ENCODE measurements at regions not wholly inside any gene's neighbourhood (a gene's known extent, or its start where the extent isn't known, plus 50 kb on each side); places are given as distances from the start of the nearest gene placed in this dataset.
"Not testable (repeated sequence)": the region's sequence is repeated elsewhere in the genome, so short reads cannot be mapped to it uniquely, and the experiment has no call there.

- H3K9me3 ChIP-seq (ENCODE audit: control insufficient read depth, low read length, poor library complexity, severe bottlenecking) = no peaks in the 10 kb centered on the region
- Mint-ChIP-seq H3K4me3 (no peak overlapping the region), H3K27ac (no peak overlapping the region), H3K36me3 (ENCODE audit: low read depth) (no peaks in the 10 kb centered on the region), H3K27me3 (no peaks in the 10 kb centered on the region), H3K4me1 (no peaks in the 10 kb centered on the region)
- ATAC-seq (no peak), DNase-seq (no peak)
These were observed 582.7 kb downstream of the DTWD2 start for GRCh38 chr5:118405650-118406061.

- H3K9me3 ChIP-seq (ENCODE audit: control insufficient read depth, low read length, poor library complexity, severe bottlenecking) = no peaks in the 10 kb centered on the region
- no peaks in the 10 kb centered on the region for H3K27me3 Mint-ChIP-seq
- no peak overlapping the region for H3K27ac Mint-ChIP-seq
- DNase-seq (no peak), ATAC-seq (no peak)
- H3K4me3 Mint-ChIP-seq = no peak overlapping the region
- no peaks in the 10 kb centered on the region for H3K36me3 Mint-ChIP-seq (ENCODE audit: low read depth)
- H3K4me1 Mint-ChIP-seq = no peaks in the 10 kb centered on the region
These were observed 591.1 kb downstream of the DTWD2 start for GRCh38 chr5:118397236-118397635.

- DNase-seq (no peak), ATAC-seq (no peak)
- H3K9me3 ChIP-seq (ENCODE audit: control insufficient read depth, low read length, poor library complexity, severe bottlenecking) = no peaks in the 10 kb centered on the region
- Mint-ChIP-seq H3K4me3 (no peak overlapping the region), H3K27me3 (no peaks in the 10 kb centered on the region), H3K4me1 (no peaks in the 10 kb centered on the region), H3K27ac (no peak overlapping the region), H3K36me3 (ENCODE audit: low read depth) (no peaks in the 10 kb centered on the region)
These were observed 595.9 kb downstream of the DTWD2 start for GRCh38 chr5:118392491-118392890.

GRCh38 chr5:118382931-118383330 lies 605.4 kb downstream of the DTWD2 start:
- not testable (repeated sequence) for ATAC-seq; DNase-seq; H3K4me3 Mint-ChIP-seq; H3K36me3 Mint-ChIP-seq (ENCODE audit: low read depth); H3K9me3 ChIP-seq (ENCODE audit: control insufficient read depth, low read length, poor library complexity, severe bottlenecking); H3K27me3 Mint-ChIP-seq; H3K27ac Mint-ChIP-seq; H3K4me1 Mint-ChIP-seq

DNA sequence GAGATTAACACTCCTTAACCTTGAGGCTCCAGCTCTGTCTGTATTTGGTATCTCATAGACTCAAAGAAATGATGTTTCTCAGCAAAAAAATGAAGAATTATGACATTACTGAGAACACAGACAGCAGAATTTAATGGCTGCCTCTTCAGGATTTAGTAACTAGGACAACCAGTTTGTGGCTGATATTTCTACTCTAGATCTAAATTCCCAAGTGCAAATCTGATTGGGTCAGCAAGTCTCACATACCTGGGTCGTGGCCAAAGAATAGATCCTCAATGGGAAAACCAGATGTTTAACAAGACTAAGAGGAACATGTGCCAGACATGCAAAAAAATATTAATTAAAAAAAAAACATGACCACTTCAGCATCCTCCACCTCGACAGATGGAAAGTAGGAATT lies 608.9 kb downstream of the DTWD2 start:
- ATAC-seq = no peak
- H3K4me1 Mint-ChIP-seq = no peaks in the 10 kb centered on the region
- no peak overlapping the region for H3K4me3 Mint-ChIP-seq
- H3K27ac Mint-ChIP-seq = no peak overlapping the region
- no peaks in the 10 kb centered on the region for H3K36me3 Mint-ChIP-seq (ENCODE audit: low read depth)
- DNase-seq = no peak
- no peaks in the 10 kb centered on the region for H3K9me3 ChIP-seq (ENCODE audit: control insufficient read depth, low read length, poor library complexity, severe bottlenecking)
- no peaks in the 10 kb centered on the region for H3K27me3 Mint-ChIP-seq

GRCh38 chr5:118378959-118379358 lies 609.4 kb downstream of the DTWD2 start:
- Mint-ChIP-seq H3K27me3 (no peaks in the 10 kb centered on the region), H3K36me3 (ENCODE audit: low read depth) (no peaks in the 10 kb centered on the region), H3K27ac (no peak overlapping the region), H3K4me1 (no peaks in the 10 kb centered on the region), H3K4me3 (no peak overlapping the region)
- ATAC-seq = no peak
- no peak for DNase-seq
- no peaks in the 10 kb centered on the region for H3K9me3 ChIP-seq (ENCODE audit: control insufficient read depth, low read length, poor library complexity, severe bottlenecking)

- no peak for ATAC-seq
- Mint-ChIP-seq H3K27ac (no peak overlapping the region), H3K4me1 (no peaks in the 10 kb centered on the region)
These were observed 610.9 kb downstream of the DTWD2 start for GRCh38 chr5:118377420-118377819.

DNA sequence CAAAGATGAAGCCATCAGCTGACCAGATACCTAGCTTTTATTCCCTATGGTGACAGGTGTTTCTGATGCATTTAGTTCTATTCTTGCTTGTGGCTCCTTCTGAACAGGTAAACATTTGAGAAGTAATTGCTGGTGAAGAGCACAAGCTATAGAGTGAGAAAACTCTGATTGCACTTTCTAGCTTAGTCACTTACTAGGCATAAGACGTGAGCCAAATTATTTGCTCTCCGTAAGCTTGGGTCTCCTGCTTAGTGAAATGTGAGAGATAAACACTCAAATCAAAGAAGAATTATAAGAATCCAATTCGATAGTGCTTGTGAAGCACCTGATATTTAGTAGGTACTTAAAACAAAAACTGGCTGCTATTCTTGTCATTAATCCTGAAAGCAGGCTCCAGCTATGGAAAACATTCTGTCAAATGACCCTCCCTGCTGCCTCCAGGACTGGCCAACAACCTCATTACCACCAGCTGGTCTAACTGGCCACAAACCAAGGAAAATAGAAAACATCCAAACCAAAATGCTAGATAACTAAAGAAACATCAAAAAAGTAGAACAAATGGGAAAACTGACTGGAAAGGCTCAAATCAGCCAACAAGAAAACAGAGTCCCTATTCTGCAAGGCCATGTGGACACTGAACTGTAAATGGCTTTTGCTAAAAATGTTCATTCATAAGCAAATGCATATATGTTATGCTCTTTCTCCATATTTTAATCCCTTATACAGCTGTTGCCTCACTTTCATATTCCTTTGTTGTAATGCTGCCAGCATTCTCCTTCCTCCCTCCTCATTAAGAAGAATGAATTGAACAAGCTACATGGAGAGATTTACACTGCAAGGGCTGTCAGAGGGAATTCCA lies 616.1 kb downstream of the DTWD2 start:
- Mint-ChIP-seq H3K27ac (no peak overlapping the region), H3K4me1 (no peaks in the 10 kb centered on the region), H3K36me3 (ENCODE audit: low read depth) (no peaks in the 10 kb centered on the region), H3K27me3 (no peaks in the 10 kb centered on the region), H3K4me3 (no peak overlapping the region)
- ATAC-seq (no peak), DNase-seq (no peak)
- no peaks in the 10 kb centered on the region for H3K9me3 ChIP-seq (ENCODE audit: control insufficient read depth, low read length, poor library complexity, severe bottlenecking)

More at GRCh38 chr5:118377420-118377819, 610.9 kb downstream of the DTWD2 start:
- no peak for DNase-seq
- Mint-ChIP-seq H3K36me3 (ENCODE audit: low read depth) (no peaks in the 10 kb centered on the region), H3K4me3 (no peak overlapping the region), H3K27me3 (no peaks in the 10 kb centered on the region)
- no peaks in the 10 kb centered on the region for H3K9me3 ChIP-seq (ENCODE audit: control insufficient read depth, low read length, poor library complexity, severe bottlenecking)

- H3K27ac Mint-ChIP-seq = no peak overlapping the region
- no peak overlapping the region for H3K4me3 Mint-ChIP-seq
- no peaks in the 10 kb centered on the region for H3K9me3 ChIP-seq (ENCODE audit: control insufficient read depth, low read length, poor library complexity, severe bottlenecking)
- H3K4me1 Mint-ChIP-seq = no peaks in the 10 kb centered on the region
- DNase-seq = no peak
- no peaks in the 10 kb centered on the region for H3K27me3 Mint-ChIP-seq
- no peaks in the 10 kb centered on the region for H3K36me3 Mint-ChIP-seq (ENCODE audit: low read depth)
- no peak for ATAC-seq
These were observed 621.9 kb downstream of the DTWD2 start for GRCh38 chr5:118366429-118366828.

- H3K4me1 Mint-ChIP-seq = no peaks in the 10 kb centered on the region
- H3K9me3 ChIP-seq (ENCODE audit: control insufficient read depth, low read length, poor library complexity, severe bottlenecking) = no peaks in the 10 kb centered on the region
- no peaks in the 10 kb centered on the region for H3K27me3 Mint-ChIP-seq
- H3K27ac Mint-ChIP-seq = no peak overlapping the region
- ATAC-seq = no peak
- no peaks in the 10 kb centered on the region for H3K36me3 Mint-ChIP-seq (ENCODE audit: low read depth)
- H3K4me3 Mint-ChIP-seq = no peak overlapping the region
- DNase-seq = no peak
These were observed 622.6 kb downstream of the DTWD2 start for GRCh38 chr5:118365718-118366117.

- DNase-seq = no peak
- Mint-ChIP-seq H3K4me3 (no peak overlapping the region), H3K27ac (no peak overlapping the region), H3K4me1 (no peaks in the 10 kb centered on the region), H3K36me3 (ENCODE audit: low read depth) (no peaks in the 10 kb centered on the region), H3K27me3 (no peaks in the 10 kb centered on the region)
- H3K9me3 ChIP-seq (ENCODE audit: control insufficient read depth, low read length, poor library complexity, severe bottlenecking) = no peaks in the 10 kb centered on the region
- no peak for ATAC-seq
These were observed 633.5 kb downstream of the DTWD2 start for GRCh38 chr5:118354797-118355196.

DNA sequence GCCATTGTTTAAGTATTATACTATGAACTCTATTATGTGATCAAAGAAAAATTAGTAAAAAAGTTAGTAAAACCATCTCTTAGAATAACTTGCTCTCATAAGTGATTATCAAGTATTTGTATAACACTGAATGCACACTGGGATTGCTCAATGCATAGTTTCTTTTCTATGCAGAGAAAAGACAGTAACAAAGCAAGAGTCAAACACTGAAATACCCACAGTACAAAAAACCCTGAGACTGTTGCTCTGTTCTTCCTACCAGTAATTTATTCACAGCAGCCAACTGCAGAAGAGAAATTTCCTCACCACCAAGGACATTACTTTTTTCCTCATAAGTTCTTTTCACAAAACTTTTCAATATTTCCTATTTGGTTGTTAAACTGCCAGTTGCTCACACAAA lies 634.4 kb downstream of the DTWD2 start:
- ATAC-seq = no peak
- H3K9me3 ChIP-seq (ENCODE audit: control insufficient read depth, low read length, poor library complexity, severe bottlenecking) = no peaks in the 10 kb centered on the region
- H3K4me3 Mint-ChIP-seq = no peak overlapping the region
- no peaks in the 10 kb centered on the region for H3K4me1 Mint-ChIP-seq
- no peaks in the 10 kb centered on the region for H3K36me3 Mint-ChIP-seq (ENCODE audit: low read depth)
- H3K27ac Mint-ChIP-seq = no peak overlapping the region
- H3K27me3 Mint-ChIP-seq = no peaks in the 10 kb centered on the region
- no peak for DNase-seq

GRCh38 chr5:118336468-118336867 lies 651.9 kb downstream of the DTWD2 start:
- H3K36me3 Mint-ChIP-seq (ENCODE audit: low read depth) = no peaks in the 10 kb centered on the region
- no peak overlapping the region for H3K4me3 Mint-ChIP-seq
- ATAC-seq (no peak), DNase-seq (no peak)
- no peaks in the 10 kb centered on the region for H3K4me1 Mint-ChIP-seq
- H3K27ac Mint-ChIP-seq = no peak overlapping the region
- no peaks in the 10 kb centered on the region for H3K27me3 Mint-ChIP-seq
- no peaks in the 10 kb centered on the region for H3K9me3 ChIP-seq (ENCODE audit: control insufficient read depth, low read length, poor library complexity, severe bottlenecking)

DNA sequence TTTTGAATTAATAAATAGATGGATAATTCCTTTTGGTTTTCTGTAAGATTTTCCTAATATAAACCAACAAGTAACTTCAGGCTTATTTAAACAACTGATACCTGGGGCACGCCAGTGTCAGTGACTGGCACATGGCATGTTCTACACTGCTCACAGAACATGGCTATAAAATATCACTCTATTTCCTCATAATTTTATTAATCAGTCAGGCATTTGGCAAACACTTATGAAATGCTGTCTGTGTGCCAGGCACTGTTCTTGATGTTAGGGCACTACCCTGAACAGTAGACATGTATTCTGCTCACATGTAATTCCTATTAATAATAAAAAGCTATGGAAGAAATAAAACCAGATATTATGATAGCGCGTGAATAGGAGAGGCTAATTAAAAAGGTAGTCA lies 661.0 kb downstream of the DTWD2 start:
- H3K4me1 Mint-ChIP-seq = no peaks in the 10 kb centered on the region
- no peak overlapping the region for H3K27ac Mint-ChIP-seq
- no peaks in the 10 kb centered on the region for H3K27me3 Mint-ChIP-seq
- H3K9me3 ChIP-seq (ENCODE audit: control insufficient read depth, low read length, poor library complexity, severe bottlenecking) = no peaks in the 10 kb centered on the region
- H3K36me3 Mint-ChIP-seq (ENCODE audit: low read depth) = no peaks in the 10 kb centered on the region
- DNase-seq (no peak), ATAC-seq (no peak)
- no peak overlapping the region for H3K4me3 Mint-ChIP-seq

All from T-helper 17 cell (primary cell).